Loucy (cell line): ENCODE measurements at regions not wholly inside any gene's neighbourhood (a gene's known extent, or its start where the extent isn't known, plus 50 kb on each side); places are given as distances from the start of the nearest gene placed in this dataset.

Experiments
- EZH2phosphoT487 ChIP-seq: fragments of 200-600 bp; IDR thresholded peaks from 2 replicates; pipeline ENCODE4 v1.6.1; 2018; ENCODE audit warnings: antibody characterized with exemption, mild to moderate bottlenecking, moderate library complexity, borderline replicate concordance
- TF ChIP-seq, protein P1 (sequence below): fragments of 200-600 bp; sonication (generic); conservative IDR thresholded peaks from 2 replicates; pipeline ENCODE4 v1.5.1; 2014; ENCODE audit warnings: mild to moderate bottlenecking, antibody characterized with exemption, low read length

- TF ChIP-seq, protein P1, sequence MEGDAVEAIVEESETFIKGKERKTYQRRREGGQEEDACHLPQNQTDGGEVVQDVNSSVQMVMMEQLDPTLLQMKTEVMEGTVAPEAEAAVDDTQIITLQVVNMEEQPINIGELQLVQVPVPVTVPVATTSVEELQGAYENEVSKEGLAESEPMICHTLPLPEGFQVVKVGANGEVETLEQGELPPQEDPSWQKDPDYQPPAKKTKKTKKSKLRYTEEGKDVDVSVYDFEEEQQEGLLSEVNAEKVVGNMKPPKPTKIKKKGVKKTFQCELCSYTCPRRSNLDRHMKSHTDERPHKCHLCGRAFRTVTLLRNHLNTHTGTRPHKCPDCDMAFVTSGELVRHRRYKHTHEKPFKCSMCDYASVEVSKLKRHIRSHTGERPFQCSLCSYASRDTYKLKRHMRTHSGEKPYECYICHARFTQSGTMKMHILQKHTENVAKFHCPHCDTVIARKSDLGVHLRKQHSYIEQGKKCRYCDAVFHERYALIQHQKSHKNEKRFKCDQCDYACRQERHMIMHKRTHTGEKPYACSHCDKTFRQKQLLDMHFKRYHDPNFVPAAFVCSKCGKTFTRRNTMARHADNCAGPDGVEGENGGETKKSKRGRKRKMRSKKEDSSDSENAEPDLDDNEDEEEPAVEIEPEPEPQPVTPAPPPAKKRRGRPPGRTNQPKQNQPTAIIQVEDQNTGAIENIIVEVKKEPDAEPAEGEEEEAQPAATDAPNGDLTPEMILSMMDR: no peak
- no peak for TF ChIP-seq EZH2phosphoT487
These were observed 99.3 kb downstream of the RASSF10 start for GRCh38 chr11:13108416-13108815.
